D721Med (cell line): ENCODE measurements at regions not wholly inside any gene's neighbourhood (a gene's known extent, or its start where the extent isn't known, plus 50 kb on each side); places are given as distances from the start of the nearest gene placed in this dataset.

Source experiments
- DNase-seq: peaks from one replicate; pipeline ENCODE4 v3.0.0; 2011; ENCODE audit warnings: low spot score; ENCODE audit not compliant: insufficient read length
- FAIRE-seq: peaks from 2 replicates; lab custom pipeline; 2011; peaks lifted over from hg19 to GRCh38; lab: Jason Lieb, UNC
- TF ChIP-seq, protein P1 (sequence below): IDR thresholded peaks from 2 replicates; pipeline ENCODE4 v1.5.1; 2012; ENCODE audit warnings: mild to moderate bottlenecking, control low read depth; ENCODE audit not compliant: insufficient read depth; ENCODE audit errors: missing control alignments

DNA sequence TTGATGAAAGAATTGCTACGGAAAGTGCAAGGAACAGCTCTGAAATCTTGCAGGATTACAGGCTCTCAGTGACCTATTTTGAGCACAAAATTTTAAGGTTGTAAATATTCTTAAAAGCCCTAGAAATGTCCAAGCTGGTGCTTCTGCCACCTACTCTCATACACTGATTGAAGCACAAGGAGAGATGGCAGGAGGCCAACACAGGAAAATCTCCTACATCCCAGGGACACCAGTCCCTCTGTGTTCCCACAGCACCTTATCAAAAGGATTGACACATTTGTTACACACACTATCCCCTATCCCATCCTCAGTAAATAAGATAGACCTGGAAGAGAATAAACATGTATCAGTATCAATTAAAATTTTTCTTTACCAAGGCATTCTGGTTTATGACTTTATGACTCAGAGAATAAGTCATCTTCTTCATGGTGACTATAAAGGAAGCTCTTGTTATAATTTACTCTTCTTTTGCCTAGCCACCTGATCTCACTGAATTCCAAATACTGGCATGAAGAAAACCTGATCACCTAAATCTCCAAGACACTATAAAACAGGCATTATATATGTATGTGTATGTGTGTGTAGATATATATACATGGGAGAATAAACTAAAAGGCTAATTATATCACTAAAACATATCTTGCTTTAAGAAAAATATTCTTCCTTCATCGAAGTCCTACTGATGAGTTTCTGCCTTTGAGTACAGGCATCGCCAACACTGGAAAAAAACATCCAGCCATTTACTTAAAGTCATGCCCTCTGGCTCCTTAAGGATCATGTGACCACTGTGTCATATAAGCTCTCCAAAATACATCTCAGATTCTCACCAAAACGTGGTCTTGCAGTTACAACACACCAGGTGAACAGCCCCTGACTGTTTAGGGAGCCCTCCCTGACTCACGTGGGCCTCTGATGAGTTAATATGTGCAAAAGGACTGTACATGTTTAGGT is 208.1 kb upstream of the NR2F2 start:
- TF ChIP-seq, protein P1, sequence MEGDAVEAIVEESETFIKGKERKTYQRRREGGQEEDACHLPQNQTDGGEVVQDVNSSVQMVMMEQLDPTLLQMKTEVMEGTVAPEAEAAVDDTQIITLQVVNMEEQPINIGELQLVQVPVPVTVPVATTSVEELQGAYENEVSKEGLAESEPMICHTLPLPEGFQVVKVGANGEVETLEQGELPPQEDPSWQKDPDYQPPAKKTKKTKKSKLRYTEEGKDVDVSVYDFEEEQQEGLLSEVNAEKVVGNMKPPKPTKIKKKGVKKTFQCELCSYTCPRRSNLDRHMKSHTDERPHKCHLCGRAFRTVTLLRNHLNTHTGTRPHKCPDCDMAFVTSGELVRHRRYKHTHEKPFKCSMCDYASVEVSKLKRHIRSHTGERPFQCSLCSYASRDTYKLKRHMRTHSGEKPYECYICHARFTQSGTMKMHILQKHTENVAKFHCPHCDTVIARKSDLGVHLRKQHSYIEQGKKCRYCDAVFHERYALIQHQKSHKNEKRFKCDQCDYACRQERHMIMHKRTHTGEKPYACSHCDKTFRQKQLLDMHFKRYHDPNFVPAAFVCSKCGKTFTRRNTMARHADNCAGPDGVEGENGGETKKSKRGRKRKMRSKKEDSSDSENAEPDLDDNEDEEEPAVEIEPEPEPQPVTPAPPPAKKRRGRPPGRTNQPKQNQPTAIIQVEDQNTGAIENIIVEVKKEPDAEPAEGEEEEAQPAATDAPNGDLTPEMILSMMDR = no peak
- DNase-seq (no peak), FAIRE-seq (no peak)

DNA sequence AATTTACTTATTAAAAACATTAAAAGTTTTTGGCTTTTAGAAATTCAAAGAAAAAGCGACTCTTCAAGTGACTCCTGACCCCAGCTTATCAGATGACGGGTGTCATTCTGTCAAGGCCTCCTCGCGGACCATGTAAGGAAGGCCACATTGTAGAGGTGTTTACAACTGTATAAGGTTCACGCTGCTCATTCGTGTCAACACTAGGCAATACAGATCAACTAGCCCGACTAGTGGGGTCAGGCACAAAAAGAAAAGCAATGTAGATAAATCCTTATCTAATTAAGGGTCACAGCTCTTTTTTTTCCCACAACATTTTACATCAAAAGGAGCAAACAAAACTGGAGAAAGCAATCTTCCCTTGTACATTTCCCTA is 207.5 kb upstream of the NR2F2 start:
- FAIRE-seq (no peak), DNase-seq (no peak)
- TF ChIP-seq, protein P1 = no peak

DNA sequence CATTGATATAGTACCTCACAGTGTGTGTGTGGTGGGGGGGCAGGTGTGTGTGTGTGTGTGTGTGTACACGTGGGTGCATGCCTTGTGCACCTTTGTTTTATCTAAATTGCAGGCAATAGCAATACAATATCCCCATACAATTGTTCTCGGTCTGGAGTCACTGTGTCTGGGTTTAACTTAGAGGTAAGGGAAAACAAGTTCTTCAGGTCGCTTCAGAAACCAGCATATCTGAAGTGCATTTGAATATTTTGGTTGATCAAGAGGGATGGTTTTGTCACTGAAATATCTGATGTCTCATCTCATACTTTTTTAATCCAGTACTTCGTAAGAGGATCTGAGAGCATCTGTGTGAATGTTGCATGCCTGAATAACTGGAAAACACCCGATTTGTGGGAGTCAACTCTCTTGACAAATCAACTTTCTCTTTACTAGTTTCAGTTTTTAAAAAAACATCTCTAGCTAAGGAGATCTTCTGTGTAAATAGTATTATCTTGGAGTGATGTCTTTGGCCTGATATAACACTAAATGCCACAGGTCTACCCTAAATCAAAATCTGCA is 206.8 kb upstream of the NR2F2 start:
- TF ChIP-seq, protein P1 = no peak
- FAIRE-seq = no peak

DNA sequence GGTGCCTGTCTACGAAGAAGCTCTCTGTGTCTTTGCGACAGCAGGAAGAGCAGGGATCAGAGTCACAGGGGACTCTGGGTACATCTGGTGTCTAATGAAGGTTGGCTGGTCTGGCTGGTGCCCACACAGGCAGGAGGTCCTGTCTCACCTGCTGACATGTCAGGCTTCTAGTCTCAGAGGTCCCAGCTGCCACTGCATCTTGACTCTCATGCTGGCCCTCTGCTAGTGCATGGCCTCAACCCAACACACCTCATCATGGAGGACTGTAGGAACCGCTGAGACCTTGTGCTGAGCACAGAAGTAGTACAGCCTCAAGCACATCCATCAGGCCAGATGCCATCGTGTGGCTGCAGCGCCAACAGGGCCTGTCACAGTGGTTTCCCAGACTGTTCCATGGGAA is 206.1 kb upstream of the NR2F2 start:
- DNase-seq = no peak
- TF ChIP-seq, protein P1 = no peak
- FAIRE-seq = no peak

More for the DNA sequence above, 206.8 kb upstream of the NR2F2 start:
- DNase-seq = no peak

DNA sequence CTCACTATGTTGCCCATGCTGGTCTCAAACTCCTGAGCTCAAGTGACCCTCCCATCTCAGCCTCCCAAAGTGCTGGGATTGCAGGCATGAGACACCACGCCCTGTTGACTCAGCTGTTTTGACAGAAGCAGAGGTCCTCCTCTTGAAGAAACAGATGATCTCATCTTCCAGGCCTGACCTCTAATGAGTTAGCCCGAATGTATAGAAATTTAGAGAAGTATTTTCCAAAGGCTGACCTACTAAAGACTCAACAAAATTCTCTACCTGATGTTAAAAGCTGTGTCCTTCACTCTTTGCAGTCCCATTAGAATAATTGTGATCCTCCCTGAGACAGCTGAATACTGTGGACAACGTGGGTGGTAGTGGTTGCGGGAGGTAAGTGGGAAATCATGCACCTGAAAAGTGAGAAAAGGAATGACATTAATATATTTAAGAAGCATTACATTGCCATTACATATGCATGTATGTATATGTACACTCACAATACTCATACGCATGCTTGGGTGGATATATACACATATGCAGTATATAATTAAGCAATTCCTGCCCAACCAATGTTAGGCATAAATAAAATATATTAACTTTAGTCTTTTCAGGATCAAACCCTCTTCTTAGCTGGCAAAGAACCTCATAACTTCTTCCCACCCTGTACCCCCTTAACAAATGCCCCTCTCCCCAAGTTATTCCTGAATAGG is 204.6 kb upstream of the NR2F2 start:
- TF ChIP-seq, protein P1 = no peak
- FAIRE-seq (no peak), DNase-seq (no peak)

DNA sequence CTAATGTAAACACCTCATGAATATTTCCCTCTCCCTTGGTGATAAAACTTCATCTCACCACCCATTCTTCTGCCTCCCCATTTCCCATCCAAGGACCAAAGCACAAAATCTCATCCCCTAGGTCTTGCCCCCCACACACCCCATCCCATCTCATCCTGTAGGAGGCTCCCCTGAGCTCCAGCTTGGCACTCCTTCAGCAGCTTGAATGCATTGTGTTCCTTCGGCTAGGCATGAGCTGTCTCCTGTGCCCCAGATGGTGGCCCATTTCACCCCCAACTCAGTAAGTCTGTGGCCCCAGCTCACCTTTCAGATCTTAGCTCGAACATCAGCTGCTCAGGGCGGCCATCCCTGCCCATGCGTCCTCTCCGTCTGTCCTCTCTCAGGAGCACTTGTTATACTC is 203.6 kb upstream of the NR2F2 start:
- FAIRE-seq (no peak), DNase-seq (no peak)
- TF ChIP-seq, protein P1 = no peak
